Medulla oblongata (tissue), 1 donor: ENCODE measurements at regions not wholly inside any gene's neighbourhood (a gene's known extent, or its start where the extent isn't known, plus 50 kb on each side); places are given as distances from the start of the nearest gene placed in this dataset.
"Not testable (repeated sequence)": the region's sequence is repeated elsewhere in the genome, so short reads cannot be mapped to it uniquely, and the experiment has no call there.

Experiments
- DNase-seq: peaks from one replicate; pipeline ENCODE4 v3.0.0-alpha.2; 2015; ENCODE audit errors: extremely low spot score

GRCh38 chr6:122859676-122860075, 70.6 kb downstream of the SMPDL3A start:
- DNase-seq = no peak

DNA sequence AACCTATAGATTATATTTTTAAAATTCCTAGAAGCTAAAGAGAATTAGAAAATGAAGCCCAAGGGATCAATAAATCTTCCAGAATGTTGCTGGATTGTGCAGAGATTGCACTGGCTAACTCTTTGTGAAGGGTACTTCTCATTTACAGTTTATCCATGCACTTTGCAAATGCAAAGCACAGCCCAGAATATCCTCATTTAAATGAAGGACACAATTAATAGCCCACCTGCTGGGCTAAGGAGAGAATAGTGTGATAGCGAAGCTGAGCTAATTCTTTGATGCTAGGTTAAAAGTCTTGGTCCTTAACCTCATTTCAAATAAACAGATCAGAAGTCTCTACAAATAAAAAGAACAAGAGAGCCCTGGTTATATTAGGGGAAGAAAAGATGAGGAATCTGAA, 72.5 kb downstream of the SMPDL3A start:
- DNase-seq = no peak

- no peak for DNase-seq
Measured at GRCh38 chr6:122868137-122868536, 79.1 kb downstream of the SMPDL3A start.

- DNase-seq = peak; percentile 56
Measured at GRCh38 chr6:122869437-122870024, 80.5 kb downstream of the SMPDL3A start.

- no peak for DNase-seq
Measured at GRCh38 chr6:122871079-122871478, 82.0 kb downstream of the SMPDL3A start.

GRCh38 chr6:122872311-122872710, 83.3 kb downstream of the SMPDL3A start:
- no peak for DNase-seq

- no peak for DNase-seq
Measured at GRCh38 chr6:122877302-122877701, 88.2 kb downstream of the SMPDL3A start.

GRCh38 chr6:122878796-122879195, 89.7 kb downstream of the SMPDL3A start:
- no peak for DNase-seq

- no peak for DNase-seq
Measured at GRCh38 chr6:122886481-122886880, 97.4 kb downstream of the SMPDL3A start.

DNA sequence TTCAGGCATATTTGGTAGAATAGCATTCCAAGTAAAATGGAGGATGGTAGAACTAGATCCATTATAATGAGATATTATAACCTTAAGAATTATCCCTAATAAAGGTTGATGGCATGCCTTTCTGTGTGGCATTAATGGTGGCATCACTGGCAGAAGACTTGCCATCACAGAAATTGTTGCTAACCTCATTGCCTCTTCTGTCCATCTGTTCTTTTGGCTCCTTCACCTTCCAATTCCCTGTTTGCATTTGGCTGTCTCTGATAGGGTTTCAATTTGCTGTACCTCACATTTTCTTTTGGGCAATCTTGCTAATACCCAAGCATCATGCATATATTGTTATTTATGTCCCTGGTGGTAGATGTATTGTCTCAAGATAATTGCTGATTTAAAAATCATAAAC, 98.9 kb downstream of the SMPDL3A start:
- no peak for DNase-seq

DNA sequence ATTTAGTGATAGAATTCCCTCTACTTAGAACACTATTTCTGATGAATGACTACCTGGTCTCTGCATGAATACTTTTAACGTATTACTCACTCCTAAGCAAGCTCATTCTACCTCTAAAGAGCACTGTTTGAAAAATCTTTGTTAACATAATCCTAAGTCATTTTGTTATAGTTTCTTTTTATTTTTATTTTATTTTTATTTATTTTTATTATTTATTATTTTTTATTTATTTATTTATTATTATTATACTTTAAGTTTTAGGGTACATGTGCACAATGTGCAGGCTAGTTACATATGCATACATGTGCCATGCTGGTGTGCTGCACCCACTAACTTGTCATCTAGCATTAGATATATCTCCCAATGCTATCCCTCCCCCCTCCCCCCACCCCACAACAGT, 99.6 kb downstream of the SMPDL3A start:
- not testable (repeated sequence) for DNase-seq

DNA sequence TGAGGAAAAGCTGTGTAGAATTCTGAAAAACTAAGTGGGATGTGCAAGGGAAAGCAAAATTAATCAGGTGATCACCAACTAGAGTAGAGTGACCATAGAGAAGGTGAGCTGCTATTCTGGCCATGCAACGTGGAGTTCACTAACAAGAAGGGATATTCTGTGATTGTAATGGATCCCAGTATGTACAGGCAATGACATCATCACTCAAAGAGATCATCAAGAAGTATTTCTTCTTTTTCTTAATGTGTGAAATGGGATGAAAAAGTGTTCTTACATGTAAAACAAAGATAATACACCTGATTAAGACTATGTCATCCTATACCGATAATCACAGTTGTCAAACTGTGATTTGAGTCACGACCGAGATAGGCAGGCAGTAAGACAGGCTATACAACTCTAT, 101.2 kb downstream of the SMPDL3A start:
- no peak for DNase-seq

GRCh38 chr6:122894791-122895190, 101.2 kb upstream of the CLVS2 start:
- DNase-seq = no peak

DNA sequence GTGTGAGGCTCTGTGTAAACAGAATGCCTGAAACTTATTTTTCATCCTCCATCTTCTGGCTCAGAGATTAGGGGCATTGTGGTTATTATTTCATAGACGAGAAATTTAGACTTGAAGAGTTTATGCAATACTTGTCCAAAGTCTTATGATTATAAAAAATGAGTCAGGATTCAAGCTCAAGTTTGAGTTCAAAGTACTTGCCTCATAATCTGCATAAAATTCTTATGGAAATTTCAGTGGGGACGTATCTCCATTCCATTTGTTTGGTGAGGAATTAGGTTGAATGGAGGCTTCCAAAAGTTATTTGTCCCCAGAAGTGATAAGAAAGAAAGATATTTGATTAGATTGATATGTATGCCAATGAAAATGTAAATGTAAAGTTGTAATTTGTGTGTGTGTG, 93.7 kb upstream of the CLVS2 start:
- DNase-seq = no peak

DNA sequence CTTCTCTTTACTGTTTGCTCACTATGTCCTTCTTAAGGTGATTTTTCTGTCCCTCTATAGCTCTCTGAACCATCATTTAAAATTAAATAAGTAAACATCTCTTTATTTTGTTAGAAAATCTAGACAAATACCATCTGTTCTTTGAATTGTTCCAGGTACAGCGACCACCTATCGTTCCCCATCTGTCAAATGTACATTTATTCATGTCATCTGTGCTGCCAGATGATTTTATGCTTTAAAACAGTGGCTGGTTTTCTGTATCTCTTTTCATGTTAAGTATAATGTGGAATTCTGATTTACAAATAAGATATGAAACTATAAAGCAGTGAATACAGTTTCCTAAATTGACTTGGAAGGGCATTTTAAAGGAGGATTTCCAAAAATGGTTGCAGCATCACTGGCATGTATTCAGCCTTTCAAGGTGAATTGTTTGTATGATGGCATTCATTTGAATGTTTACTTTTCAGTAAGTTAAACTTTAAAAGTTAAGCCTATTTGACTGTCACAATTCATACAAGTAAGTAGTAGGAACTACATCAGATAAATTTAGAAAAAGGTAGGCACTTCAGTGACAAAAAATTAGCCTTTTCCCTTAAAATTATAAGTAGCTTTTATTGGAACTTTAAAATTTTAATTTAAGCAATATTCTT, 92.6 kb upstream of the CLVS2 start:
- DNase-seq = no peak

DNA sequence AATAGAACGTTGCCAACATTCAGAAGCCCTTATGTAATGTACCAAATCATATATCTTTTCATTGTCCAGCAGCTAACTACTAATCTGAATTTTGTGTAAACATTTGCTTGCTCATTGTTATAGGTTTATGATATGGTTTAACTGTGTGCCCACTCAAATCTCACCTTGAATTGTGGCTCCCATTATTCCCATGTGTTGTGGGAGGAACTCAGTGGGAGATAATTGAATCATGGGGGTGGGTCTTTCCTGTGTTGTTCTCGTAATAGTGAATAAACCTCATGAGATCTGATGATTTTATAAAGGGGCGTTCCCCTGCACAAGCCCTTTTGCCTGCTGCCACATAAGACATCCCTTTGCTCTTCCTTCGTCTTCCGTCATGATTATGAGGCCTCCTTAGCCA, 91.9 kb upstream of the CLVS2 start:
- DNase-seq = no peak

DNA sequence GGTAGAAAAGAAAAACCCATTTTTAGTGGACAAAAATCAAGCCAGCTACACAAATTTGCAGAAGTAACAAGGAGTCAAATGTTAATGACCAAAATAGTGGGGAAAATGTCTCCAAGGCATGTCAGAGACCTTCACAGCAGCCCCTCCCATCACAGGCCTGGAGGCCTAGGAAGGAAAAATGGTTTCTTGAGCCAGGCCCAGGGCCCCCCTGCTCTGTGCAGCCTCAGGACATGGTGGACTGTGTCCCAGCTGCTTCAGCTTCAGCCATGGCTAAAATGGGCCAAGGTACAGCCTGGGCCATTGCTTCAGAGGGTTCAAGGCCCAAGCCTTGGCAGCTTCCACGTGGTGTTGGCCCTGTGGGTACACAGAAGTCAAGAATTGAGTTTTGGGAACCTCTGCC, 82.5 kb upstream of the CLVS2 start:
- no peak for DNase-seq

DNA sequence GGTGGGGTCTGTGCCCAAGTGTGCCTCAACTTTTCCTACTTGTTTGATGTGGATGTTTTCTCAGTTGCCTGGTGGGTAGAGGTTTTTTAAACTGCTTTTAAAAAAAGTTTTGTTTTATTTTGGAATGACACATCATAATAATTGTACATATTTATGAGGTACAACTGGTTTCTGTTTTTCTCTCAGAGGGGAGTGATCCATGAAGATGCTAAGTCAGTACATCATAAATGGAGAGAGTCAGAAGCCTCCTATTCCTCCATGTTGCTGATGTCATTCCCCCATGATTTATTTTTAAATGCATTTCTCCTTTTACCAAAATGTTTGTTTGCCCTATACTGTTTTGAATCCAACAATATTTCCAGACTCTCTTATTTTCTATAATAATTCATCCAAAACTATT, 77.3 kb upstream of the CLVS2 start:
- no peak for DNase-seq

- DNase-seq = no peak
Measured at GRCh38 chr6:122930252-122931180, 65.5 kb upstream of the CLVS2 start.

DNA sequence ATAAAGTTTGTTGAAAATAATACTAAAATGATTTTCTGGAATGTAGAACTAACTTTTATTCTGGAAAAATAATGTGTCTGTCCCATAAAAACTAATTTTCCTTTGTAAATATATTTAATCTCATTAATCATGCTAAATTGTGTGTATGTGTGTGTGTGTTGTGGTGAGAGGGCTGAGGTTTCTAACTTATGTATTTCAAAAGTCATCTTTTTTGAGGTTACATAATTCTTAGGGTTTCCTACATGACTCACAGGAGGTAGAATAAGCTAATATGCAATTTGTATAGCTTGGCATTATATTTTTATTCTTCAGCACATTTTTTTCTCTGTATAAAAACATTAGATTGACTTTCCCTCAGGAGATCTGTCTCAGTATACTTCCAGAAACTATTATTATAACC, 64.1 kb upstream of the CLVS2 start:
- no peak for DNase-seq

- not testable (repeated sequence) for DNase-seq
Measured at GRCh38 chr6:122944936-122945335, 51.1 kb upstream of the CLVS2 start.
